Activated T-helper 1 cell treated with Interleukin-2 at 50 U/mL for 16 hours (primary cell): ENCODE measurements at regions not wholly inside any gene's neighbourhood (a gene's known extent, or its start where the extent isn't known, plus 50 kb on each side); places are given as distances from the start of the nearest gene placed in this dataset.
"Not testable (repeated sequence)": the region's sequence is repeated elsewhere in the genome, so short reads cannot be mapped to it uniquely, and the experiment has no call there.

ENCODE experiments used
- DNase-seq: peaks from one replicate; pipeline ENCODE4 v3.0.0-alpha.2; 2020; ENCODE audit warnings: low read depth

DNA sequence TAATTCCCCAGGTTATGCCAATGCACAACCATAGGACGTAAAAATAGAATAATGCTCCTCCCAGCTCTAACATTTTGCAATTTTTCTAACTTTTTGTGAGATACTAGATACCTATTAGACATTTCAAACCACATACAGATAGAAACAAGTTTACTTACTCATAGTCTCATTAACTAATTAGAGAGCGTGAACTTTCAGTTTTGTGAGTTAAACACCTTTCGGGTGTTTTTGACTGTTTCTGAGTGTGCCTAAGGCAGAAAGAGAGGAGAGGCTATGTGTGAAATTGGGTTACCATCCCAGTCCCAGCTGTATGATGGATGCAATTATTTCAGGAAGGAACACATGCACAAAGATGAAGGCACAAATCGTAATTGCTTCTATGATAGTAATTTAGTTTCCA is 300.4 kb upstream of the POU1F1 start:
- no peak for DNase-seq

DNA sequence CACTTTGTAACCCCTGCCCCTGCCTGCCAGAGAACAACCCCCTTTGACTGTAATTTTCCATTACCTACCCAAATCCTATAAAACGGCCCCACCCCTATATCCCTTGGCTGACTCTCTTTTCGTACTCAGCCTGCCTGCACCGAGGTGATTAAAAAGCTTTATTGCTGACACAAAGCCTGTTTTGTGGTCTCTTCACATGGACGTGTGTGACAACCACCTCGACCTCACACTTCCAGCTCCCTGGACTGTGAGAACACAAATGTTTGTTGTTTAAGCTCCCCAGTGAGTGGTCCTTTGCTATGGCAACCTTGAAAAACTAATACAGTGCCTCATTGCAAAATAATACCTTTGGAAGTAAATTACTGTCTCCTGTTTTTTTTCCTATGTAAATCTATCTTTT is 299.2 kb upstream of the POU1F1 start:
- DNase-seq: no peak

DNA sequence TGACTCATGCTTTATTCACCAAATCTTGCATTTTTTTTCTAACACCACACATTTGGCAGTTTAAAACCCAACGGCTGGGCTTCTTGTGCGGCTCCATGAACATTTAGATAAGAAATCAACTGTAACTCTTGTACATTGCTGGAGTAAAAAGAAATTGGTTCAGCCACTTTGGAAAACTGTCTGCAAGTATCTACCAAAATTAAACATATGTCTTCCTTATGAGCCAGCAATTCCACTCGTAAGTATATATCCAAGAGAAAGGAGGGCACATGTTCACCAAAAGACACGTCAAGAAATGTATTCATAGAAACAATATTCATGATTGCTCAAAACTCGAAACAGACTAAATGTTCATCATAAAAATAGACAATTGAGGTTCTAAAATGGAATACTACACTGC is 291.9 kb upstream of the POU1F1 start:
- no peak for DNase-seq

DNA sequence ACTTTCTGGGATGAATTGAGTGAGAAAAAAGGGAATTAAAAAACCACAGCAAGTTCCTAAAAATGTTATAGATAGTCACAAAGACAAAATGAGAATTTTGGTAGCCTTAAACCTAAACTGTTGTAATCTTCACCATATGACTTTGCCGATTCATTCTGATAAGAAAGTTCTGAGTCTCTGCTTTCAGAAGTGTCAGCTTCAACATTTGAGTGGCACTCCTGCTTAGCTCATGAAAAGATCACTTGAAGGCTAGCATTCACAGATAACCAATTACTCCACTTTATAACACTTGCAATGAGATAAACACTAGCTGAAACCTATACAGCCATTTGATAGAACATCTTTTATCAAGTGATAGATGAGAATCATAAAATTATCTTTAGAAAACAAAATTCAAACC is 288.1 kb upstream of the POU1F1 start:
- no peak for DNase-seq

DNA sequence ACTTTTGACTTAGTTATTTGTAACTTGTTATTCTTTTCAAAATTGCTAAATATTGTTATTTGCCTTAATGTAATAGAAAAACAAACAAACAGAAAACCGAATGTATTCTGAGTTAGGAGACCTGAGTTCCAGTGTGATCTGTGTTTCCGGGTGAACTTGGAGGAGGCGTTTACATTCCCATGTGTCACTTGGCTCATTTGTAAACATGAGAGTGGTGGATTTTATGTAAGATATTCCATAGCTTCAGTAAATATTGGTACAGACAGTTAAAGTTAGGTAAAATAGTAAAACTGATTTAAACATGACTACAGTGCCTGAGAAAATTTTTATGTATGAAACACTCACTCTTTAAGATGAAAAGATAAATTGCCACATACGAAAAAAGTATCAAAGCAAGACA is 287.3 kb upstream of the POU1F1 start:
- no peak for DNase-seq

DNA sequence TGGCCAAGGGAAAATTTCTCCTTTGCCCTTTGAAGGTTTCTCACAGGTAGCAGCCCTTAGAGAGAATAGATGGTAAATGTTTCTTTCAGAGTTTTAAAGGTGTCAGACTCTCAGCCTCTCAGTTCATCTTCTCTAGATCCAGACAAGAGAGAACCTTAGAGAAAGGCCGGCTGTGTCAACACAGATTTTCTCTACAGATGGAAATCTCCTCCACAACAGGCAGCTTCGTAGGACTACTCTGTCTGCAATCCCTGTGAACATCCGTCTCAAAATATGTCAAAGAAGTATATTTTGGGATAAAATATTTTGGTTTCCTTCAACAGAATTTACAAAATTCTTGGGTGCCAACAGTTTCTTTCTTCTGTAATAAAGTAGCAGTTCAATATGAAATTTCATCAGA is 282.1 kb upstream of the POU1F1 start:
- no peak for DNase-seq

DNA sequence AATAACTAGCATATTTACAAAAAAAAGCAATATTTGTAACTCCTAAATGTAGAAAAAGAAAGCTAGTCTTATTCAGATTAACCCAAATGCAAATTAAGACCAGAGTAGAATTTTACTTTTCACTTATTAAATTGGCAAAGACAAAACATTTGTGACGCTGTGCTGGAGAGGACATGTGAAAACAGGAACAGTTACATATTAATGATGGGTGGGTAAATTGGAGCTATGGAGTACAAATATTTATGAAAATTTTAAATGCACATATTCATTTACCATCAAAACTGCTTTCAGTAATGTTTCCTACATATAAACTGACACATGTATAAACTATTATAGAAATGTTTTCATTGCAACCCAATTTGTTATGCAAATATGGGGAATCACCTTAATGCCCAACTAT is 278.9 kb upstream of the POU1F1 start:
- no peak for DNase-seq

DNA sequence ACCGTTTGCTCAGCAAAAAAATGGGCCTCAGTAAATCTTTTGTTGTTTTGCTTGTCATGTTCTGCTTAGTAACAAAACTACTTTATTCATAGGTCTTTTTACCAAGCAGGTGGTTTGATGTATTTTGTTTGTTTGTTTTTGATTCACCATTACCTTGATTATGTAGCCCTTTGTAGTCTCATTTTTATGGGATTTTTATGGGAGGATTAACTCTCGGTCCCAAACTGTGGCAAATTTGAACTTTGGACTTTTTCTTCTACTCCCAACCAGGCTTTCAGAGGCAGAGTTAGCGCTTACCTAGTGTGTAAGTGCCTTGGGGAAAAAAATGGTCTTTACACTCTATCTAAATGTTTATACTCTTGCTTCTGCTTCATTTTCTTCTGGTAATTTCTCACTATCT is 276.7 kb upstream of the POU1F1 start:
- DNase-seq: no peak

DNA sequence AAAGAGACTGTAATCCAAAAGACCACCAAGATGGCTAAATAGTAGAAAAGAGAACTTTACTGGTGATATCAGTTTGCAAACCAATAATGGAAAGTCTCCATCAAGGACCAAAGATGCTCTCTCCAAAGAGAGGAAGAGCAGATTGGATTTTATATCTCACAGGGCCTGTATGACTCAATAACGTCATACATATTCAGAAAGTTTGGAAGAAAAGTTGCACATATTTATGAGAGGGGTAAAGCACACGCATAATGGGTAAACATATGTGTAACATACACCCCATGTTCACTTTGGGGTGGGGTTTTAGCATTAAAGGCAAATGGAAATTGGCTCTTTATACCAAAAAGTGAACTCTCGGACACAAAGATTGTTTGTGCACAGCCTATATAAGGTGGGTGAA is 274.5 kb upstream of the POU1F1 start:
- DNase-seq: no peak

DNA sequence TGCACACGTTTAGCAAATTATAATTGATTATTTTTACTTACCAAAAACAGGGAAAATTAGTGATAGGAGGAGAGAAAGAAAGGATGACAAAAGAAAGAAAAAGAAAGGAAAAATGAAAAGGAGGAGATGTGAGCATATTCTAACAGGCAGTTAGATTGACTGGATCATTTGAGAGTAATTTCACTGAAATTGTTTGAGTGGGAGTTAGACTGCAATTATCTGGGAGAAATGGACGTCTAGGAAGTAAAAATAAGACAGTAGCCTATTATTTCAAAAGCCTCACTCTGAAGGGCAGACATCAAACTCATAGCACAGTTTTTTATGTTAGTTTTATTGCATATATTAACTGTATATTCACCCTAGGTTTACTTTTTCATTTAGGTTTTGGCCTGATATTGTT is 272.8 kb upstream of the POU1F1 start:
- no peak for DNase-seq

DNA sequence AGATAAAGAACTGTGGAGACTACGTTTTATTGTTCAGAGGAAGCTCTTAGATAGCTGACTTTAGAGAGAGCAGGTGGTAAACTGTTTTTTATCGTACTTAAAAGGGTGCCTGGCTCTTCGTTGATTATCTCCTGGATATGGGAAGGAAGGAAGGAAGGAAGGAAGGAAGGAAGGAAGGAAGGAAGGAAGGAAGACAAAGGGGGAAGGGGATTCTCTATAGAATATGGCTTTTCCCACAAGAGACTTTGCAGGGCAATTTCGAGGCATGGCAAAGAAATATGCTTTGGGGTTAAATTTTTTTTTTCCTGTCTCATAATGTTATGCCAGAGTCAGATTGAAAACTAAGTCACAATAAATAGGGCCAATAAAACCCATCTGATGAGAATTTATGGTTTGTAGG is 271.9 kb upstream of the POU1F1 start:
- no peak for DNase-seq

DNA sequence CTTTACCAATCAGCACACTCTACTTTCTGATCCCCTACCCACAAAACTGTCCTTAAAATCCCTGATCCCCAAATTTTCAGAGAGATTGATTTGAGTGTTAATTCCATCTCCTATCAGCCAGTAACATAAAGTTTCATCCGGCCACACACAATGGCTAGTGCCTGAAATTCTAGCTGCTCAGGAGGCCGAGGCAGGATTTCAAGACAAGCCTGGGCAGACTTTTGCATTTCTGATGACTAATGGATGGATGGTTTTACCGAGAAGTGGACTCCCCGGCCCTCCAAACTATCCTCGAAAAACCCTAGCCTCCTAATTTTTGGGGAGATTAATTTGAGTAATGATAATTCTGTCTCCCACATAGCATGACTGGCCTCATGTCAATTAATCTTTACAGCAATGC is 269.8 kb upstream of the POU1F1 start:
- no peak for DNase-seq

DNA sequence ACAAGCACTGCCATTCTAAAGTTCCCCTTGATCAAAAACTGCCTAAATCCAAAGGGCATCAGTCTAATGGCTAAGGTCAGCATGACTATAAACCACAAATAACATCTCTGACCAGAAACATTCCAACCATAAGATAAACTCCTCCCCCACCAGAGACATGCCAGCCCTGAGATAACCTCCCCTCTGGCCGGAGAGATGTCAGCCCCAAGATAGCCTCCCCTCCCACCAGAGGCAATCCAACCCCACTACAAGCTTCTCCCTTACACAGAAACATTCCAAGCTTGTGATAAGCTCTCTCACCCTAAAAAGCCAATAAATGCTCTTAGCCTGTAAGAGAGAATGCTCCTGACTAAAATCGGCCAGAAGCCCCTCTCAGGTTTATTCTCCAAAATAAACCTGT is 267.0 kb upstream of the POU1F1 start:
- not testable (repeated sequence) for DNase-seq

DNA sequence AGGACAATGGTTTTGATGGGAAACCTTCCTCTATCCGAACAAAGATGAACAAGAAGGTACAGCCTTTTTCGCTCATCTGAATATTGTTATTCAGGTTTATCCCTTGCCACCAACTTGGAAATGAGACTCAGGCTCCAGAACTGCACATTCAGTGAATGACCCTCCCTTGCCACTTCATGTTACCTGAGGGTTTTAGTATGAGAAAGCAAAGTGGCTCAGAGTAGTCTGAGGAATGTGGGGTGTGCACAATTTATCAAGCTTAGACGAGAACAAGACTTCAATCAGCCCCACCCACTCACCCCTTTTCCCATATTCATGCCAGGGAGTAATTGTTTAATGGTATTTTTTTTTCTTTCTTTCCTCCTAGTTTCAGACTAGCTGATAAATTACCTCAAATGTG is 265.3 kb upstream of the POU1F1 start:
- no peak for DNase-seq

DNA sequence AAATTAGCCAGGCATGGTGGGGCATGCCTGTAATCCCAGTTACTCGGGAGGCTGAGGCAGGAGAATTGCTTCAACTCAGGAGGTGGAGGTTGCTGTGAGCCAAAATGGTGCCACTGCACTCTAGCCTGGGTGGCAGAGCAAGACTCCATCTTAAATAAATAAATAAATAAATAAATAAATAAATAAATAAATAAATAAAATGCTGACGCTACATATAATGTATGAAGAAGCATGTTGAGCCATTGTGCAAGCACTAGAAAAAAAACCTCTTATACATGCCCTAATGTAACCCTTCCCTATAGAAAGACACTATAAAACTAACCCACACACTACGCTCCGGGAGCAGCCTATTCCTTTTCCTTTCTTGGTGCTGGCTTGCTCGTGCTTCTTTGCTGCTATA is 262.3 kb upstream of the POU1F1 start:
- DNase-seq: not testable (repeated sequence)

DNA sequence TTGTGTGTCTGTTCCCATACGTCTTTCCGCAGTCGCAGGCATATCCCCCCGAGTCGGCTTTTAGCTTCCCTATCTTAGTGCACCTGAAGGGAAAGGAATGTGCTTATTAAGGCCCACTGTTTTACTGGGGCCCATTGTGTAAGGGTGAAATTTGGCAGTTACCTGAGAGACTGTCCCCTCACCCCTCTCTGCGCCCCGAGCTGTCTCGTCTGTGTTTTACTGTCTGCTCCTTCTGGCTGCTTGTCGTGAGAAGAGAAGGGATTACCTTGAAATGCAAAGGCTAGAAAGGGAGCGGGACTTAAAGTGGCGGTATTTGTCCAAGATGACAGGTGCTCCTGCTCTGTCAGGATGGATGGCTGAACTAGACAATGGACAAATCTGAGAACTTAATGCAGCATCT is 233.0 kb upstream of the POU1F1 start:
- DNase-seq: no peak

DNA sequence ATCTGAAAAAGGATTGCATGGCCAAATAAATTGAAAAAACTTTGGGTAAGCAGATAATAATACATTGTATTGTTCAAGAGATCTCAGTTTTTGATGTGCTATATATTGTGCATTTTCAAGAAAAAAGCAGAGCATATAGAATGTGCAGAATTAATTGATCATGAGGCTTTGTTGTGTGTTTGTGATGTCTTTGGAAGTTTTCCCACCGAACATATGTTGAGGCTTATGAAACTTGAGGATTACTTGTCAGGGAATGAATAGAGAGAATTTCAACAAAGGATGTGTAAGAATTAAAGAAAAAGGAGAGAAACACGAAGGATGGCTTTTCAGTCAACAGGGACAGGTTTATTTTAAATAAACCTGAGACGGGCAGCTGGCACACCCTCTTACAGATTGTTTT is 232.5 kb upstream of the POU1F1 start:
- no peak for DNase-seq

DNA sequence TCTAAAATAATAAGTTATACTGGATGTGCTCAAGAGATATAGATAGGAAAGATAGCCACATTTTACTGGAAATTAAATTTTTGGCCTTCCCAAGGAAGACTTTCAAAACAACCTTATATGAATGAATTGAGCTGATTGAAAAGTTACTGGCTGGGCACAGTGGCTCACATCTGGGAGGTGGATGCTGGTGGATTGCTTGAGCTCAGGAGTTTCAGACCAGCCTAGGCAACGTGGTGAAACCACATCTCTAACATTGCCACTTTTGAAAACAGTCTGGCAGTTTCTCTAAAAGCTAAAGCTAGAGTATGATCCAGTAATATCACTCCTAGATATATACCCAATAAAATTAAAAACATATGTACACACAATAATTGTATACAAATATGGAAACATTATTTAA is 231.4 kb upstream of the POU1F1 start:
- DNase-seq: no peak

DNA sequence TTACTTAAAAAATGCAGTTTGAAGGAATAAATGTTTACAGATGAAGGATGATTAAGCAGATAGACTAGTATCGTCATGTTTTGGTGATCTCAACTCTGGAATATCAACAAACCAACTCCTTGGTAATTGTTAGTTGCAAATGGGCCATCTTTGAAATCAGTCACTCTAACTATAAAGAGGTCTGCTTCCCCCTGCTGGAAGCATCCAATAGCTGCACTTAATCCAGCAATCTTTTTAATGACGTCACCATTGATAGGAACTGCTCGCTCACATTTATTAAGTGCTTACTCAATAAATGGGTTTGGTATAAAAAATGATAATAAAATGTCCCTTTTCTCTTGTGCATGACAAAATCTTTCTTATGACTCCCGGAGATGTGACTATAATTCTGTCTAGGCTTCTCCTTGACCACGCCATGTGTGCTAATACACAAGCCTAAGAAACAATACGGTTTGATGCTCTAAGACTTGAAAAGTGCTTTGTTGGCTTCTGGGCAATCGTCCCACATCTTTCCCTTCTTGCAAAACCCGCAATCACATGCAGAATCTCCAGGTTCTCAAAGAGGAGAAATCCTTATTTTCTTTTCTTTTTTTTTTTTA is 227.6 kb upstream of the POU1F1 start:
- DNase-seq: no peak

DNA sequence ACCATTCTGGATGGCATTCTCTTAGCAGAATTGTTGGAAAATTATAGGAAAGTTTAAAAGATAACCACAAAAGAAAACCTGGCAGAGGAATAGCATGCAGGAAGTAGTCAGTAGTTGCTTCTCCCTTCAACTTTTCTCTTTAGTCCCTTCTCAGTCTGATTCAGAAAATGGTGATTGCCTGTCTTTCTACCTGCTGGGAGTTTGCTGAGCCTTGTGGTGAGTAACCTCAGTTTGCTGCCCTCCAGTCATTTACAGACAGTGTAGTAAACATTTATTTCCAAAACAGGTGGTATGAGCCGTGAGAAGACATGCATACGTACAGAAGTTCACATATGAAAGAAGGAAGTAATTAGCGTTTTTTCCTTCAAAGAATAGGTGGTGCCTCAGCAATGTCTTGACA is 224.7 kb upstream of the POU1F1 start:
- no peak for DNase-seq

DNA sequence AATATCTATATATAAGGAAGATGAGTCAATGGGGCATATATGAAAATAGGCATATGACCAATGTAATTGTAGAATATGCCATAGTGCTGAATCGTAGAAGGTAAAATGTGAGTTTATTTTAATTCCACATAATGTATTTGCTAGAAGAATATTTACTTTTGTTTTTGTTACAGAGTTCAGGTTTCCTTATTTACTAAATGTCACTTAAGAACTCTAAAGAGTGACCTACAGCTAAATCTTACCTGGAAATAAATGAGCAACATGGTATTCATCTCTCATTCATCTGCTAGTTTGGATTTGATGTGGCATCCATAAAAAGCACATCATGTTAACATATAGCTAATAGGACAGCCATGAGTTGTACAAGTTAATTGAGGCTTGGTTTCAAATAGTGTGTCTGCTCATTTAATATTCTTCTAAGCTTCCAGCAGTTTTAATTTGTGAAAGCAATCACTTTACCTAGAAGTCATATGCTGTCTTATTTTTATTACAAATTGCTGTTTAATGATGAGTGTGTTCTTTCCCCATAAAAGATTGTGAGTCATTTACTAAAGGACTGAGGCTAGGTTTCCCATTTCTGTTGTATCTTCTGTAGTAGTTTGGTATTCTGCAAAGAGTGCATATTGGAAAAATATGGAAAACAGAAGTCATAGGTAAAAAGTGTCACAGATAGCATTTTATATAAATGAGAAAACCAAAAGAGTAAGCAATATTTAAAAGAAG is 222.1 kb upstream of the POU1F1 start:
- no peak for DNase-seq

DNA sequence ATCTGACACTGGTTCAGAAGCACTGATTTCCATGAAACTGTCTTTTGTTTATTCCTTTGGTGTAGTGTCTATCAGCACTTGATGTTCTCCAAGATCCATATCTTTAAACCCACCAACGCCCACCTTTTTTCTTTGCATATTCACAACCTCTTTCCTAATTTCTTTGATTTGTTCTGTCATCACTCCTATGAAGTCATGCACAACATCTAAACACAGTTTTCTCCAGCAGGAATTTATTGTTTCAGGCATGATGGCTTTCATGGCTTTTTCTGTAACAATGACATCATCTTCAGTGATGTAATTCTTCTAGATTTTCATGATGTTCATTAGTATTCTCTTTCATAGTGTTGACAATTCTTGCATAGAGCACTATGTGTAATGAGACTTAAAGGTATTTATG is 219.6 kb upstream of the POU1F1 start:
- no peak for DNase-seq

DNA sequence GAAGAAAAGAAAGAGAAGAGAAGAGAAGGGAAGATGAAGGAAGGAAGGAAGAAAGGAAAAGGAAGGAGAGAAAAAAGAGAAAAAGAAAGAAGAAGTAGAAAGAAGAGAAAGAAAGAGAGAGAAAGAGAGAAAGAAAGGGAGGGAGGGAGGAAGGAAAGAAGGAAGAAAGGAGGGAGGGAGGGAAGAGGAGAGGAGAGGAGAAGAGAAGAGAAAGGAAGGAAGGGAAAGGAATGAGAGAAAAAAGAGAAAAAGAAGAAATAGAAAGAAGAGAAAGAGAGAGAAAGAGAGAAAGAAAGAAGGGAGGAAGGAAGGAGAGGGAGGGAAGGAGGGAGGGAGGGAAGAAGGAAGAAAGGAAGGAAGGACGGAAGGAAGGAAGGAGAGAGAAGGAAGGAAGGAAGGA is 217.9 kb upstream of the POU1F1 start:
- DNase-seq: no peak

DNA sequence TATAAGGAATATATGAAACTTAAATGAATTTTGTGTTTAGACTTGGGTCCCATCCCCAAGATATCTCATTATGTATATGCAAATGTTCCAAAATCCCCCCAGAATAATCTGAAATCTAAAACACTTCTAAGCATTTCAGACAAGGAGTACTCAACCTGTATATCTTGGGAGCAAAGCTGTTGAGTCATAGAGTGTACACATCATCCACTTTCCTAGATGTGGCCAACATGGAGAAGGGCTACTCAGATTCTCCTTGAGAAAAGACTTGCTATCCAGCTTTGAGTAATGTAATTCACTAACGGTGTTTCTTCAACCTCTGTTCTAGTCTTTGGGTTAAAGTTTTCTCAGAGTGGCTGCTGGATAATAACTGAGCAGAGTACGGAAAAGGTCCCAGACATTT is 215.5 kb upstream of the POU1F1 start:
- DNase-seq: no peak
